ENCODE measurements at regions not wholly inside any gene's neighbourhood (a gene's known extent, or its start where the extent isn't known, plus 50 kb on each side); places are given as distances from the start of the nearest gene placed in this dataset.

- POLR2A ChIA-PET, result no interaction called here
- CTCF ChIA-PET, result no interaction called here
- Histone ChIP-seq H3K9me3 (ENCODE audit: control insufficient read depth, insufficient read depth, low read depth, low read length) (no peaks in the 10 kb centered on the region), H3K36me3 (ENCODE audit: control insufficient read depth, insufficient read depth, low read length) (no peaks in the 10 kb centered on the region), H3K4me1 (ENCODE audit: control insufficient read depth, insufficient read depth, low read length) (no peaks in the 10 kb centered on the region), H3K4me3 (ENCODE audit: low read depth in 2 of 2, low read length in 2 of 2) (no peak overlapping the region), H3K27ac (ENCODE audit: low read length) (no peak overlapping the region), H3K27me3 (ENCODE audit: control insufficient read depth, insufficient read depth, low read length) (no peaks in the 10 kb centered on the region)
- TF ChIP-seq POLR2AphosphoS5 (IDR thresholded peaks at IDR 0.05; ENCODE audit: low read depth, low read length), result no peak
- TF ChIP-seq SIN3A (IDR thresholded peaks at IDR 0.05; ENCODE audit: borderline replicate concordance, insufficient read depth, low read depth, low read length), result no peak
- TF ChIP-seq TCF7L2 (IDR thresholded peaks at IDR 0.05; ENCODE audit: low read depth, low read length), result no peak
- TF ChIP-seq CTCF (IDR thresholded peaks at IDR 0.05), result no peak
- no peak for TF ChIP-seq REST (IDR thresholded peaks at IDR 0.05; ENCODE audit: insufficient read depth in 1 of 2, low read depth in 2 of 2, low read length in 1 of 2)
- in situ Hi-C loops (cut with HindIII; ENCODE audit: low pct_unique_long_range_greater_than_20kb, low sequenced_read_pairs), result no loop called here
- DNase-seq (ENCODE audit: low read depth, low spot score) (no peak), ATAC-seq (no peak)
- BruUV-seq (replicated peaks), result no TSS peak
- intact Hi-C loops (cut with micrococcal nuclease; ENCODE audit: unreplicated experiment), result no loop called here
Observed at GRCh38 chr13:22399801-22400420, 729.0 kb downstream of the FGF9 start.

GRCh38 chr13:22402682-22403081, 731.8 kb downstream of the FGF9 start:
- in situ Hi-C loops (cut with HindIII; ENCODE audit: low pct_unique_long_range_greater_than_20kb, low sequenced_read_pairs), result no loop called here
- Histone ChIP-seq H3K4me1 (ENCODE audit: control insufficient read depth, insufficient read depth, low read length) (no peaks in the 10 kb centered on the region), H3K36me3 (ENCODE audit: control insufficient read depth, insufficient read depth, low read length) (no peaks in the 10 kb centered on the region), H3K9me3 (ENCODE audit: control insufficient read depth, insufficient read depth, low read depth, low read length) (no peaks in the 10 kb centered on the region), H3K27ac (ENCODE audit: low read length) (no peak overlapping the region), H3K27me3 (ENCODE audit: control insufficient read depth, insufficient read depth, low read length) (no peaks in the 10 kb centered on the region), H3K4me3 (ENCODE audit: low read depth in 2 of 2, low read length in 2 of 2) (no peak overlapping the region)
- BruUV-seq (replicated peaks), result no TSS peak
- ChIA-PET POLR2A (no interaction called here), CTCF (no interaction called here)
- DNase-seq (ENCODE audit: low read depth, low spot score) (no peak), ATAC-seq (no peak)
- intact Hi-C loops (cut with micrococcal nuclease; ENCODE audit: unreplicated experiment), result no loop called here
- TF ChIP-seq SIN3A (IDR thresholded peaks at IDR 0.05; ENCODE audit: borderline replicate concordance, insufficient read depth, low read depth, low read length) (no peak), REST (IDR thresholded peaks at IDR 0.05; ENCODE audit: insufficient read depth in 1 of 2, low read depth in 2 of 2, low read length in 1 of 2) (no peak), CTCF (IDR thresholded peaks at IDR 0.05) (no peak), POLR2AphosphoS5 (IDR thresholded peaks at IDR 0.05; ENCODE audit: low read depth, low read length) (no peak), TCF7L2 (IDR thresholded peaks at IDR 0.05; ENCODE audit: low read depth, low read length) (no peak)
